ENCODE measurements at regions not wholly inside any gene's neighbourhood (a gene's known extent, or its start where the extent isn't known, plus 50 kb on each side); places are given as distances from the start of the nearest gene placed in this dataset.
"Not testable (repeated sequence)": the region's sequence is repeated elsewhere in the genome, so short reads cannot be mapped to it uniquely, and the experiment has no call there.

- FAIRE-seq, result no peak
- TF ChIP-seq POLR2A (IDR thresholded peaks at IDR 0.05; ENCODE audit: low read depth, low read length), result no peak
Observed at GRCh38 chr2:75954761-75955160, 244.0 kb upstream of the GCFC2 start.

GRCh38 chr2:75952173-75952572 is 241.5 kb upstream of the GCFC2 start:
- no peak for TF ChIP-seq POLR2A (IDR thresholded peaks at IDR 0.05; ENCODE audit: low read depth, low read length)
- FAIRE-seq (no peak), DNase-seq (ENCODE audit: insufficient read length, low spot score) (no peak)

More at GRCh38 chr2:75954761-75955160, 244.0 kb upstream of the GCFC2 start:
- no peak for DNase-seq (ENCODE audit: insufficient read length, low spot score)

GRCh38 chr2:75949385-75950030 is 238.8 kb upstream of the GCFC2 start:
- DNase-seq (ENCODE audit: insufficient read length, low spot score), result no peak
- TF ChIP-seq POLR2A (IDR thresholded peaks at IDR 0.05; ENCODE audit: low read depth, low read length), result no peak
- FAIRE-seq, result no peak

GRCh38 chr2:75936311-75936710 is 225.6 kb upstream of the GCFC2 start:
- no peak for TF ChIP-seq POLR2A (IDR thresholded peaks at IDR 0.05; ENCODE audit: low read depth, low read length)
- DNase-seq (ENCODE audit: insufficient read length, low spot score) (no peak), FAIRE-seq (no peak)

- TF ChIP-seq POLR2A (IDR thresholded peaks at IDR 0.05; ENCODE audit: low read depth, low read length), result no peak
- FAIRE-seq (no peak), DNase-seq (ENCODE audit: insufficient read length, low spot score) (no peak)
Observed at GRCh38 chr2:75932996-75933395, 222.3 kb upstream of the GCFC2 start.

GRCh38 chr2:75928093-75928492 is 217.4 kb upstream of the GCFC2 start:
- no peak for TF ChIP-seq POLR2A (IDR thresholded peaks at IDR 0.05; ENCODE audit: low read depth, low read length)
- DNase-seq (ENCODE audit: insufficient read length, low spot score), result no peak
- no peak for FAIRE-seq

- DNase-seq (ENCODE audit: insufficient read length, low spot score) (no peak), FAIRE-seq (no peak)
- no peak for TF ChIP-seq POLR2A (IDR thresholded peaks at IDR 0.05; ENCODE audit: low read depth, low read length)
Observed at GRCh38 chr2:75925331-75926024, 214.8 kb upstream of the GCFC2 start.

GRCh38 chr2:75922191-75922590 is 211.5 kb upstream of the GCFC2 start:
- no peak for TF ChIP-seq POLR2A (IDR thresholded peaks at IDR 0.05; ENCODE audit: low read depth, low read length)
- FAIRE-seq (no peak), DNase-seq (ENCODE audit: insufficient read length, low spot score) (no peak)

- no peak for FAIRE-seq
- no peak for TF ChIP-seq POLR2A (IDR thresholded peaks at IDR 0.05; ENCODE audit: low read depth, low read length)
- DNase-seq (ENCODE audit: insufficient read length, low spot score), result no peak
Observed at GRCh38 chr2:75920859-75921551, 210.3 kb upstream of the GCFC2 start.

- TF ChIP-seq POLR2A (IDR thresholded peaks at IDR 0.05; ENCODE audit: low read depth, low read length), result no peak
- DNase-seq (ENCODE audit: insufficient read length, low spot score) (no peak), FAIRE-seq (no peak)
Observed at GRCh38 chr2:75915851-75916634, 205.3 kb upstream of the GCFC2 start.

- FAIRE-seq (peak; percentile 50), DNase-seq (ENCODE audit: insufficient read length, low spot score) (peak; percentile 5)
- TF ChIP-seq POLR2A (IDR thresholded peaks at IDR 0.05; ENCODE audit: low read depth, low read length), result no peak
Observed at GRCh38 chr2:75896779-75897366, 186.2 kb upstream of the GCFC2 start.

- FAIRE-seq, result no peak
- no peak for DNase-seq (ENCODE audit: insufficient read length, low spot score)
- TF ChIP-seq POLR2A (IDR thresholded peaks at IDR 0.05; ENCODE audit: low read depth, low read length), result no peak
Observed at GRCh38 chr2:75894170-75894569, 183.5 kb upstream of the GCFC2 start.

GRCh38 chr2:75892490-75892889 is 181.8 kb upstream of the GCFC2 start:
- TF ChIP-seq POLR2A (IDR thresholded peaks at IDR 0.05; ENCODE audit: low read depth, low read length), result no peak
- DNase-seq (ENCODE audit: insufficient read length, low spot score) (no peak), FAIRE-seq (no peak)

GRCh38 chr2:75882530-75882929 is 171.8 kb upstream of the GCFC2 start:
- no peak for DNase-seq (ENCODE audit: insufficient read length, low spot score)
- TF ChIP-seq POLR2A (IDR thresholded peaks at IDR 0.05; ENCODE audit: low read depth, low read length), result no peak
- FAIRE-seq, result no peak

GRCh38 chr2:75875606-75876005 is 164.9 kb upstream of the GCFC2 start:
- not testable (repeated sequence) for DNase-seq (ENCODE audit: insufficient read length, low spot score); FAIRE-seq

GRCh38 chr2:75871762-75872614 is 161.3 kb upstream of the GCFC2 start:
- FAIRE-seq; DNase-seq (ENCODE audit: insufficient read length, low spot score): not testable (repeated sequence)

All from H54 (cell line).